IMR-90 (cell line): ENCODE measurements at regions not wholly inside any gene's neighbourhood (a gene's known extent, or its start where the extent isn't known, plus 50 kb on each side); places are given as distances from the start of the nearest gene placed in this dataset.

Source experiments
- ATAC-seq: fragments of 200-7000 bp; cut with Tn5 transposase; 2 replicates; pipeline ENCODE4 v1.9.1; 2020; ENCODE audit warnings: low read depth, mild to moderate bottlenecking, moderate library complexity
- BruUV-seq: library from RNA; stranded (reverse); fragments of 400-500 nt; replicated peaks from 2 replicates; lab custom pipeline; 2021; lab: Mats Ljungman, UMichigan
- CTCF ChIA-PET: fragments of 300-600 bp; formaldehyde crosslinking; extraction: SDS; loops from one replicate; lab custom pipeline; 2021; ENCODE audit warnings: antibody characterized with exemption; lab: Yijun Ruan, JAX
- POLR2A ChIA-PET: fragments of 300-600 bp; sonication (Branson Sonifier 250); formaldehyde crosslinking; loops from one replicate; lab custom pipeline; 2022; ENCODE audit warnings: antibody characterized with exemption; ENCODE audit not compliant: unreplicated experiment; lab: Charles Lee
- DNase-seq: peaks from one replicate; pipeline ENCODE4 v3.0.0; 2013
- H2AFZ ChIP-seq: replicated peaks from 2 replicates; pipeline ENCODE3; 2013; ENCODE audit warnings: low read length, mild to moderate bottlenecking; ENCODE audit not compliant: poor library complexity
- H2AK5ac ChIP-seq: 2 replicates; pipeline ENCODE4 v1.6.1; 2013; ENCODE audit warnings: low read depth, low read length, inconsistent platforms
- H2AK9ac ChIP-seq: replicated peaks from 2 replicates; pipeline ENCODE3; 2013; ENCODE audit warnings: mild to moderate bottlenecking, low read depth, low read length, moderate library complexity; ENCODE audit not compliant: poor library complexity
- H2BK120ac ChIP-seq: 2 replicates; pipeline ENCODE4 v1.6.1; 2013; ENCODE audit warnings: low read depth, low read length, inconsistent platforms
- H2BK15ac ChIP-seq: 3 replicates; pipeline ENCODE4 v1.6.1; 2013; ENCODE audit warnings: low read depth, low read length, inconsistent platforms
- H2BK20ac ChIP-seq: 2 replicates; pipeline ENCODE4 v1.6.1; 2013; ENCODE audit warnings: low read depth, mild to moderate bottlenecking, inconsistent platforms, low read length, moderate library complexity
- H2BK5ac ChIP-seq: 2 replicates; pipeline ENCODE4 v1.6.1; 2013; ENCODE audit warnings: mild to moderate bottlenecking, low read depth, low read length, inconsistent platforms; ENCODE audit not compliant: poor library complexity, severe bottlenecking
- H3K14ac ChIP-seq: replicated peaks from 2 replicates; pipeline ENCODE4 v1.6.1; 2013; ENCODE audit warnings: low read depth, low read length, inconsistent platforms
- H3K18ac ChIP-seq: 2 replicates; pipeline ENCODE4 v1.6.1; 2013; ENCODE audit warnings: low read depth, low read length, control low read depth
- H3K23ac ChIP-seq: 2 replicates; pipeline ENCODE4 v1.6.1; 2013; ENCODE audit warnings: low read depth, low read length, inconsistent platforms
- H3K27ac ChIP-seq: 2 replicates; pipeline ENCODE4 v1.5.1; 2013; ENCODE audit warnings: mild to moderate bottlenecking, control low read depth, low read length; ENCODE audit not compliant: insufficient read depth
- H3K27me3 ChIP-seq: 2 replicates; pipeline ENCODE4 v1.6.1; 2013; ENCODE audit warnings: low read length; ENCODE audit not compliant: control insufficient read depth, insufficient read depth
- H3K36me3 ChIP-seq: 2 replicates; pipeline ENCODE4 v1.6.1; 2013; ENCODE audit warnings: low read length, mixed read lengths; ENCODE audit not compliant: control insufficient read depth, insufficient read depth
- H3K4ac ChIP-seq: 2 replicates; pipeline ENCODE4 v1.6.1; 2013; ENCODE audit warnings: low read depth, low read length, inconsistent platforms
- H3K4me1 ChIP-seq: 2 replicates; pipeline ENCODE4 v1.6.1; 2013; ENCODE audit warnings: low read length, mixed read lengths; ENCODE audit not compliant: control insufficient read depth, insufficient read depth
- H3K4me2 ChIP-seq: 2 replicates; pipeline ENCODE4 v1.6.1; 2013; ENCODE audit warnings: low read depth, mild to moderate bottlenecking, control low read depth, low read length, moderate library complexity
- H3K4me3 ChIP-seq: 2 replicates; pipeline ENCODE4 v1.5.1; 2013; ENCODE audit warnings: low read depth, mild to moderate bottlenecking, control low read depth, low read length, moderate library complexity; ENCODE audit not compliant: insufficient read depth
- H3K56ac ChIP-seq: 2 replicates; pipeline ENCODE4 v1.6.1; 2013; ENCODE audit warnings: low read length, inconsistent platforms; ENCODE audit not compliant: insufficient read depth; ENCODE audit errors: extremely low read depth
- H3K79me1 ChIP-seq, 2 experiments: 2 replicates each; pipeline ENCODE4 v1.6.1; 2013; ENCODE audit warnings: low read length in 2 of 2, inconsistent platforms in 1 of 2, low read depth in 1 of 2
- H3K9ac ChIP-seq: 2 replicates; pipeline ENCODE4 v1.6.1; 2013; ENCODE audit warnings: low read depth, low read length, control low read depth
- H3K9me1 ChIP-seq: 2 replicates; pipeline ENCODE4 v1.6.1; 2013; ENCODE audit warnings: low read length, inconsistent platforms; ENCODE audit not compliant: insufficient read depth
- H3K9me3 ChIP-seq: 2 replicates; pipeline ENCODE4 v1.6.1; 2013; ENCODE audit warnings: low read length; ENCODE audit not compliant: control insufficient read depth, insufficient read depth
- H4K20me1 ChIP-seq: 2 replicates; pipeline ENCODE4 v1.6.1; 2013; ENCODE audit warnings: low read length, inconsistent platforms; ENCODE audit not compliant: insufficient read depth
- H4K5ac ChIP-seq: 2 replicates; pipeline ENCODE4 v1.6.1; 2013; ENCODE audit warnings: mild to moderate bottlenecking, low read depth, low read length, control low read depth
- H4K8ac ChIP-seq, 2 experiments: 2 replicates each; pipeline ENCODE4 v1.6.1; 2013; ENCODE audit warnings: low read depth in 2 of 2, low read length in 2 of 2, control low read depth in 1 of 2, inconsistent platforms in 1 of 2
- H4K91ac ChIP-seq: 2 replicates; pipeline ENCODE4 v1.6.1; 2013; ENCODE audit warnings: low read depth, low read length, inconsistent platforms; ENCODE audit not compliant: insufficient read depth
- BHLHE40 ChIP-seq: fragments of 150-350 bp; IDR thresholded peaks from 2 replicates; pipeline ENCODE4 v1.6.1; 2016; ENCODE audit warnings: mild to moderate bottlenecking, low read depth, low read length
- CHD1 ChIP-seq: IDR thresholded peaks from 2 replicates; pipeline ENCODE4 v1.6.1; 2012; ENCODE audit warnings: low read depth, low read length, improper control_type of control experiment
- CTCF ChIP-seq: conservative IDR thresholded peaks from 2 replicates; pipeline ENCODE4 v1.5.1; 2012; ENCODE audit warnings: mild to moderate bottlenecking, low read depth, low read length, improper control_type of control experiment
- ELK1 ChIP-seq: fragments of 150-350 bp; IDR thresholded peaks from 2 replicates; pipeline ENCODE4 v1.6.1; 2016; ENCODE audit warnings: low read depth, mild to moderate bottlenecking, low read length, moderate library complexity, borderline replicate concordance
- FOS ChIP-seq: fragments of 150-350 bp; IDR thresholded peaks from 2 replicates; pipeline ENCODE4 v1.6.1; 2016; ENCODE audit warnings: low read depth, low read length
- MAFK ChIP-seq: IDR thresholded peaks from 2 replicates; pipeline ENCODE4 v1.6.1; 2012; ENCODE audit warnings: low read depth, low read length, improper control_type of control experiment
- MAZ ChIP-seq: IDR thresholded peaks from 2 replicates; pipeline ENCODE4 v1.6.1; 2012; ENCODE audit warnings: low read depth, mild to moderate bottlenecking, low read length, improper control_type of control experiment, moderate library complexity, borderline replicate concordance
- MXI1 ChIP-seq: IDR thresholded peaks from 2 replicates; pipeline ENCODE4 v1.6.1; 2012; ENCODE audit warnings: low read depth, mild to moderate bottlenecking, low read length, moderate library complexity, borderline replicate concordance
- POLR2A ChIP-seq: IDR thresholded peaks from 2 replicates; pipeline ENCODE4 v1.6.1; 2012; ENCODE audit warnings: mild to moderate bottlenecking, low read depth, low read length
- RAD21 ChIP-seq: IDR thresholded peaks from 2 replicates; pipeline ENCODE4 v1.6.1; 2012; ENCODE audit warnings: low read length, improper control_type of control experiment
- RCOR1 ChIP-seq: IDR thresholded peaks from 2 replicates; pipeline ENCODE4 v1.6.1; 2012; ENCODE audit warnings: mild to moderate bottlenecking, low read length, improper control_type of control experiment; ENCODE audit not compliant: insufficient replicate concordance
- RFX5 ChIP-seq: IDR thresholded peaks from 2 replicates; pipeline ENCODE4 v1.8.0; 2012; ENCODE audit warnings: low read depth, mild to moderate bottlenecking, low read length, moderate library complexity
- SMC3 ChIP-seq: fragments of 150-350 bp; IDR thresholded peaks from 2 replicates; pipeline ENCODE4 v1.6.1; 2016; ENCODE audit warnings: low read depth, mild to moderate bottlenecking, antibody characterized with exemption, low read length, moderate library complexity
- USF2 ChIP-seq: fragments of 150-350 bp; IDR thresholded peaks from 2 replicates; pipeline ENCODE4 v1.6.1; 2017; ENCODE audit warnings: mild to moderate bottlenecking, antibody characterized with exemption, low read length, low read depth
- WGBS, 2 experiments: methylation state at CpG; one replicate each; pipeline versions ENCODE4 v1.1.5 to v1.1.7; 2013; ENCODE audit warnings: missing lambda C conversion rate in 2 of 2; ENCODE audit not compliant: insufficient read length in 1 of 2; ENCODE audit errors: extremely low coverage in 2 of 2; 5-methylcytosine and 5-hydroxymethylcytosine counted together
- dilution Hi-C: fragments of 300-500 bp; cut with HindIII; formaldehyde crosslinking; loops from one replicate; pipeline ENCODE4 v1.14.3; 2018; ENCODE audit warnings: low sequenced_read_pairs; ENCODE audit not compliant: unreplicated experiment
- in situ Hi-C: fragments of 300-500 bp; cut with MboI; formaldehyde crosslinking; loops from 3 replicates; pipeline ENCODE4 v1.14.3; 2019; ENCODE audit warnings: low sequenced_read_pairs, inconsistent platforms, mixed read lengths
- intact Hi-C: fragments of 100-400 bp; cut with micrococcal nuclease; formaldehyde crosslinking; loops from 2 replicates; pipeline ENCODE4 v1.10.0; 2022

- Histone ChIP-seq H3K9me3 (no peaks in the 10 kb centered on the region), H4K8ac (no peak overlapping the region), H2BK5ac (no peak overlapping the region), H3K4ac (no peak overlapping the region), H3K4me2 (no peak overlapping the region), H2BK15ac (no peak overlapping the region), H3K27me3 (peaks cover 2% of the 10 kb centered on the region; the same call in 1 of the 2 replicates), H3K79me1 (no peaks in the 10 kb centered on the region), H3K9me1 (no peaks in the 10 kb centered on the region), H2BK20ac (no peak overlapping the region), H3K27ac (no peak overlapping the region), H2AK9ac (no peak overlapping the region), H3K4me3 (no peak overlapping the region), H3K23ac (no peak overlapping the region), H4K20me1 (no peaks in the 10 kb centered on the region), H3K36me3 (no peaks in the 10 kb centered on the region), H4K5ac (no peak overlapping the region), H3K9ac (no peak overlapping the region), H3K4me1 (no peaks in the 10 kb centered on the region), H3K18ac (no peak overlapping the region), H2AFZ (no peak overlapping the region), H3K14ac (no peak overlapping the region), H4K91ac (no peak overlapping the region), H2AK5ac (no peak overlapping the region), H3K56ac (no peak overlapping the region), H2BK120ac (no peak overlapping the region)
- in situ Hi-C loops (no loop called here), dilution Hi-C loops (no loop called here), intact Hi-C loops (no loop called here)
- BruUV-seq = no TSS peak
- DNase-seq (no peak), ATAC-seq (no peak)
- CTCF ChIA-PET = no interaction called here
- POLR2A ChIA-PET = no interaction called here
- TF ChIP-seq POLR2A (no peak), RAD21 (no peak), RFX5 (no peak), ELK1 (no peak), FOS (no peak), BHLHE40 (no peak), MXI1 (no peak), MAFK (no peak), CTCF (no peak), RCOR1 (no peak), SMC3 (no peak), MAZ (no peak), CHD1 (no peak), USF2 (no peak)
- 83% methylated on average over 1 of the region's 1 CpG; no CpG with 5 or more reads in 1 of the 2 experiments for WGBS, 2 experiments
These were observed 238.1 kb downstream of the FOXO1 start for GRCh38 chr13:40428354-40428753.
